ENCODE measurements at regions not wholly inside any gene's neighbourhood (a gene's known extent, or its start where the extent isn't known, plus 50 kb on each side); places are given as distances from the start of the nearest gene placed in this dataset.

- DNase-seq, result no peak
Observed at GRCh38 chr6:138550346-138550767, 51.1 kb upstream of the NHSL1 start.

- no peak for DNase-seq
Observed at GRCh38 chr6:138554146-138554545, 54.9 kb upstream of the NHSL1 start.

- DNase-seq, result no peak
Observed at GRCh38 chr6:138555421-138555988, 56.2 kb upstream of the NHSL1 start.

- no peak for DNase-seq
Observed at GRCh38 chr6:138557147-138557546, 57.9 kb upstream of the NHSL1 start.

- DNase-seq, result no peak
Observed at GRCh38 chr6:138559143-138559542, 59.8 kb upstream of the NHSL1 start.

- DNase-seq, result no peak
Observed at GRCh38 chr6:138560130-138560860, 61.0 kb upstream of the NHSL1 start.

GRCh38 chr6:138562691-138563090 is 63.4 kb upstream of the NHSL1 start:
- DNase-seq, result no peak

- no peak for DNase-seq
Observed at GRCh38 chr6:138563231-138563630, 63.9 kb upstream of the NHSL1 start.

- no peak for DNase-seq
Observed at GRCh38 chr6:138563650-138564049, 64.4 kb upstream of the NHSL1 start.

GRCh38 chr6:138564170-138564721 is 65.0 kb upstream of the NHSL1 start:
- DNase-seq, result no peak

- DNase-seq, result no peak
Observed at GRCh38 chr6:138567052-138567451, 67.8 kb upstream of the NHSL1 start.

- DNase-seq, result no peak
Observed at GRCh38 chr6:138568997-138569396, 69.7 kb upstream of the NHSL1 start.

GRCh38 chr6:138569554-138569953 is 70.3 kb upstream of the NHSL1 start:
- DNase-seq, result no peak

GRCh38 chr6:138569970-138570724 is 70.9 kb upstream of the NHSL1 start:
- no peak for DNase-seq

- DNase-seq, result no peak
Observed at GRCh38 chr6:138570725-138571029, 71.4 kb upstream of the NHSL1 start.

- DNase-seq, result no peak
Observed at GRCh38 chr6:138571181-138571580, 71.9 kb upstream of the NHSL1 start.

GRCh38 chr6:138571585-138572166 is 72.4 kb upstream of the NHSL1 start:
- DNase-seq, result no peak

GRCh38 chr6:138572167-138572875 is 73.0 kb upstream of the NHSL1 start:
- DNase-seq, result no peak

- no peak for DNase-seq
Observed at GRCh38 chr6:138572885-138573284, 73.6 kb upstream of the NHSL1 start.

- DNase-seq, result no peak
Observed at GRCh38 chr6:138575257-138575656, 76.0 kb upstream of the NHSL1 start.

- DNase-seq, result no peak
Observed at GRCh38 chr6:138576313-138576712, 77.0 kb upstream of the NHSL1 start.

- no peak for DNase-seq
Observed at GRCh38 chr6:138577151-138577915, 78.0 kb upstream of the NHSL1 start.
